A673 (cell line): ENCODE measurements at regions not wholly inside any gene's neighbourhood (a gene's known extent, or its start where the extent isn't known, plus 50 kb on each side); places are given as distances from the start of the nearest gene placed in this dataset.

Experiments
- BruUV-seq: library from RNA; stranded (reverse); fragments of 400-500 nt; replicated peaks from 2 replicates; lab custom pipeline; 2021; lab: Mats Ljungman, UMichigan
- CTCF ChIA-PET: fragments of 300-600 bp; sonication (Branson Sonifier 250); formaldehyde crosslinking; loops from one replicate; lab custom pipeline; 2022; ENCODE audit warnings: antibody characterized with exemption; lab: Charles Lee
- POLR2A ChIA-PET: fragments of 300-600 bp; sonication (Branson Sonifier 250); formaldehyde crosslinking; loops from one replicate; lab custom pipeline; 2022; ENCODE audit warnings: antibody characterized with exemption; ENCODE audit not compliant: low non-redundant PET; lab: Charles Lee
- DNase-seq: peaks from one replicate; pipeline ENCODE4 v3.0.0-alpha.2; 2015; ENCODE audit warnings: low spot score
- H3K27ac ChIP-seq: fragments of 200-600 bp; sonication (generic); 2 replicates; pipeline ENCODE4 v1.5.1; 2016; ENCODE audit warnings: mixed run types, low read depth, mild to moderate bottlenecking, mixed read lengths, antibody characterized with exemption, low read length; ENCODE audit not compliant: poor library complexity, severe bottlenecking
- H3K27me3 ChIP-seq: fragments of 200-600 bp; sonication (generic); replicated peaks from 2 replicates; pipeline ENCODE4 v1.6.1; 2017; ENCODE audit warnings: mixed run types, low read depth, mild to moderate bottlenecking, mixed read lengths, antibody characterized with exemption, low read length; ENCODE audit not compliant: insufficient read depth, poor library complexity
- H3K36me3 ChIP-seq: fragments of 200-600 bp; sonication (generic); 2 replicates; pipeline ENCODE4 v1.6.1; 2016; ENCODE audit warnings: mixed run types, mild to moderate bottlenecking, mixed read lengths, antibody characterized with exemption, low read length; ENCODE audit not compliant: insufficient read depth, poor library complexity, severe bottlenecking
- H3K4me1 ChIP-seq: fragments of 200-600 bp; sonication (generic); 2 replicates; pipeline ENCODE4 v1.6.1; 2017; ENCODE audit warnings: mixed run types, mild to moderate bottlenecking, mixed read lengths, antibody characterized with exemption, low read length; ENCODE audit not compliant: insufficient read depth, poor library complexity, severe bottlenecking
- H3K4me3 ChIP-seq: fragments of 200-600 bp; sonication (generic); 2 replicates; pipeline ENCODE4 v1.5.1; 2016; ENCODE audit warnings: low read depth, mixed run types, mild to moderate bottlenecking, mixed read lengths, low read length; ENCODE audit not compliant: poor library complexity, severe bottlenecking
- H3K9me3 ChIP-seq: fragments of 200-600 bp; sonication (generic); 2 replicates; pipeline ENCODE4 v1.6.1; 2016; ENCODE audit warnings: mixed run types, low read depth, mild to moderate bottlenecking, mixed read lengths, antibody characterized with exemption, low read length; ENCODE audit not compliant: poor library complexity, severe bottlenecking
- CTCF ChIP-seq: fragments of 300-800, 200-600 bp; sonication (generic); conservative IDR thresholded peaks from 2 replicates; pipeline ENCODE4 v1.5.1; 2017; ENCODE audit warnings: low read depth, mild to moderate bottlenecking, antibody characterized with exemption, low read length, moderate library complexity, mixed read lengths
- EZH2 ChIP-seq: fragments of 200-600 bp; sonication (generic); IDR thresholded peaks from 2 replicates; pipeline ENCODE4 v1.6.1; 2017; ENCODE audit warnings: borderline replicate concordance, low read depth, mild to moderate bottlenecking, mixed read lengths, antibody characterized with exemption, low read length; ENCODE audit not compliant: poor library complexity, severe bottlenecking
- intact Hi-C: fragments of 100-400 bp; cut with micrococcal nuclease; formaldehyde crosslinking; loops from one replicate; pipeline ENCODE4 v1.10.0; 2022; ENCODE audit not compliant: unreplicated experiment

- no TSS peak for BruUV-seq
- Histone ChIP-seq H3K27me3 (no peaks in the 10 kb centered on the region), H3K27ac (no peak overlapping the region), H3K36me3 (no peaks in the 10 kb centered on the region), H3K4me3 (no peak overlapping the region), H3K4me1 (peaks cover 11% of the 10 kb centered on the region), H3K9me3 (no peaks in the 10 kb centered on the region)
- ChIA-PET POLR2A (no interaction called here), CTCF (no interaction called here)
- intact Hi-C loops: no loop called here
- peak; percentile 26 for DNase-seq
- no peak for TF ChIP-seq EZH2
- no peak for TF ChIP-seq CTCF
Measured at GRCh38 chr10:128972036-128972405, 495.0 kb upstream of the MGMT start.

DNA sequence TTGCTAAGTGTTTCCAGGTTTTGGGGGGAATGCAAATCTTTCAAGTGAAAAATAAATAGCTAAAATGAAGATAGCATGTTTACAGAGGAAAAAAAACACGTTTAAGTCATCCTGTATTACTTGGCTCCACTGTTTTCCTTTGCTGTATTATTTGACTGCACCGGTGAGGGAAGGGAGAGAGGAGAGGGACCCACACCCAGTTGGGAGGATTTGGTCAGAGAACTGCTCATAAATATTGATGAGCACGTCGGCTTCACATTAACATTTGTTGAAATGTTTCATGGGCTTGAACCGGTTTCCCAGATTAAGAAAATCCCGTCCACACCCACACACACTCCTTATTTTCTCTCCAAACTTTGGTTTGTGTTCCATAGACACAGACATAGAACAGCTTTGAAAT is 493.8 kb upstream of the MGMT start:
- intact Hi-C loops: no loop called here
- DNase-seq: no peak
- Histone ChIP-seq H3K36me3 (no peaks in the 10 kb centered on the region), H3K9me3 (no peaks in the 10 kb centered on the region), H3K27ac (no peak overlapping the region), H3K4me1 (peaks cover 11% of the 10 kb centered on the region), H3K27me3 (no peaks in the 10 kb centered on the region), H3K4me3 (no peak overlapping the region)
- TF ChIP-seq CTCF: no peak
- TF ChIP-seq EZH2: no peak
- ChIA-PET POLR2A (no interaction called here), CTCF (no interaction called here)
- BruUV-seq: no TSS peak

DNA sequence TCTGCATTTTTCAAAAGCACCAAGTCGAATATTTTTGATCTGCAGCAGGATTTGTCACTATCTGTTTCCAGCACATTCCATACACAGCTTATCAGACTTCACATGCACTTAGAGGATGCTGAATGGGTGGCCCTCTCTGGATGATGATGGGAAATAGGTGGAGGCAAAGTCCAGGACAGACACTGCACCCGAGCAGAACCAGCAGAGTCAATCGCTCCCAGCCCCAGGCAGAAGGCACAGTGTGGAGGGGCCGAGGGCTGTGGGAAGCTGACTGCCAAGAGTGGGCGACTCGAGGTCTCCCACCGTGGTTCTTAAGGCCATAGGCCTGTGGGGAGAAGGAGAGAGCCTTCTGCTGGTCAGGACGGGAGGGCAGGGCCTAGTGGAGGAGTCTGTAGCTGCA is 490.2 kb upstream of the MGMT start:
- ChIA-PET CTCF (no interaction called here), POLR2A (no interaction called here)
- Histone ChIP-seq H3K27ac (no peak overlapping the region), H3K9me3 (no peaks in the 10 kb centered on the region), H3K4me3 (no peak overlapping the region), H3K36me3 (no peaks in the 10 kb centered on the region), H3K27me3 (no peaks in the 10 kb centered on the region), H3K4me1 (peaks cover 7% of the 10 kb centered on the region)
- no peak for TF ChIP-seq EZH2
- no peak for TF ChIP-seq CTCF
- BruUV-seq: no TSS peak
- no peak for DNase-seq
- intact Hi-C loops: no loop called here
